ENCODE measurements at regions not wholly inside any gene's neighbourhood (a gene's known extent, or its start where the extent isn't known, plus 50 kb on each side); places are given as distances from the start of the nearest gene placed in this dataset.

GRCh38 chr22:44616461-44616860 lies 85.5 kb upstream of the PRR5 start:
- TF ChIP-seq, protein P1, sequence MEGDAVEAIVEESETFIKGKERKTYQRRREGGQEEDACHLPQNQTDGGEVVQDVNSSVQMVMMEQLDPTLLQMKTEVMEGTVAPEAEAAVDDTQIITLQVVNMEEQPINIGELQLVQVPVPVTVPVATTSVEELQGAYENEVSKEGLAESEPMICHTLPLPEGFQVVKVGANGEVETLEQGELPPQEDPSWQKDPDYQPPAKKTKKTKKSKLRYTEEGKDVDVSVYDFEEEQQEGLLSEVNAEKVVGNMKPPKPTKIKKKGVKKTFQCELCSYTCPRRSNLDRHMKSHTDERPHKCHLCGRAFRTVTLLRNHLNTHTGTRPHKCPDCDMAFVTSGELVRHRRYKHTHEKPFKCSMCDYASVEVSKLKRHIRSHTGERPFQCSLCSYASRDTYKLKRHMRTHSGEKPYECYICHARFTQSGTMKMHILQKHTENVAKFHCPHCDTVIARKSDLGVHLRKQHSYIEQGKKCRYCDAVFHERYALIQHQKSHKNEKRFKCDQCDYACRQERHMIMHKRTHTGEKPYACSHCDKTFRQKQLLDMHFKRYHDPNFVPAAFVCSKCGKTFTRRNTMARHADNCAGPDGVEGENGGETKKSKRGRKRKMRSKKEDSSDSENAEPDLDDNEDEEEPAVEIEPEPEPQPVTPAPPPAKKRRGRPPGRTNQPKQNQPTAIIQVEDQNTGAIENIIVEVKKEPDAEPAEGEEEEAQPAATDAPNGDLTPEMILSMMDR (IDR thresholded peaks at IDR 0.05; ENCODE audit: low read depth, low read length): no peak
- TF ChIP-seq EZH2phosphoT487 (IDR thresholded peaks at IDR 0.05; ENCODE audit: low read depth): no peak

Data from OCI-LY3 (cell line).